GM21515 (cell line): ENCODE measurements at regions not wholly inside any gene's neighbourhood (a gene's known extent, or its start where the extent isn't known, plus 50 kb on each side); places are given as distances from the start of the nearest gene placed in this dataset.

Source experiments
- ATAC-seq: cut with Tn5 transposase; IDR thresholded peaks from one replicate; pipeline ENCODE4 v1.9.1; 2021; ENCODE audit not compliant: unreplicated experiment

- ATAC-seq = peak; percentile 83
Observed at GRCh38 chr14:95442633-95443021, 73.8 kb downstream of the SYNE3 start.

DNA sequence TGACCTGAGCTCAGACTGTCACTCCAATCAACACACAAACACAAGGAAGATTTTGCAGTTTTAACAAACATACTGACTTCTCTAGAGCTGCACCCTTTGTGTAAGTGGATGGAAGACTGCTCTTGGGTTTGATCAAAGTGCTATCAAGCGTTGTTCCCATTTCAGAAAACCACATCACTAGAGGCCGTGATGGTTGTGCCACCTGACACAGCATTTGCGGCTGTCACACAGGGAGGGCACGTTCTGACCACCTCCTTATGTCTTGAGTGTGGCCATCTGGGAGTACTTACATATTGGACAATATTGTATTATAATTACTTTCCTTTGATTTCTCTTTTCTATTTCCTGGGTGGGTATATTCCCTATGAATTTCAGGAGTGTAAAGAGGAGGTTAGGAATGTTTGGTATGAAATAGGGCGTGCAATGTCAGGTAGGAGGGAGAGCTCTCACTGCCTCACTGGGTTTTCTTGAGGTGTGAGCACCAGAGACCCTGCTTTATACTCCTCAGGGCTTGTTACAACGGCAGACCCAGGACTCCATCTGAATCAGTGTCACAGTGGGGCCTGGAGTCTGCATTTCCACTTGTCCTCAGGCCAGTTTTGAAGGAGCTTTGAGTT is 74.3 kb downstream of the SYNE3 start:
- no peak for ATAC-seq

GRCh38 chr14:95440951-95441350 is 75.5 kb downstream of the SYNE3 start:
- ATAC-seq = no peak

DNA sequence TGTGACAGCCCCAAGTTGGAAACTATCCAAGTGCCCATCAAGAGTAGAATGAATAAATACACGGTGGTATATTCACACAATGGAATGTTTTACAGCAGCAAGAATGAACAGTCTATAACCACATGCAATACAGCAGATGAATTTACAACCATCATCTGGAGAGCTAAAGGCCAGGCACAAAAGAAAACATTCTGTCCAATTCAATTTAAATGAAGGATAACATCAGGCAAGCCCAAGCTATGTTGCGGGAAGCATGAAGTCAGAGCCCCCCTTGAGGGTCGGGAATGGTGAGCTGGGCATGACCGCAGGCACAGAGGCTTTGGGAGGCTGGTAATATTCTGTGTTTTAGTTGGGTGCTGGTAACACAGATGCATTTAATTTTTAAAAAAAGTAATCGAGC is 76.0 kb downstream of the SYNE3 start:
- no peak for ATAC-seq

- no peak for ATAC-seq
Observed at GRCh38 chr14:95439881-95440280, 76.6 kb downstream of the SYNE3 start.

DNA sequence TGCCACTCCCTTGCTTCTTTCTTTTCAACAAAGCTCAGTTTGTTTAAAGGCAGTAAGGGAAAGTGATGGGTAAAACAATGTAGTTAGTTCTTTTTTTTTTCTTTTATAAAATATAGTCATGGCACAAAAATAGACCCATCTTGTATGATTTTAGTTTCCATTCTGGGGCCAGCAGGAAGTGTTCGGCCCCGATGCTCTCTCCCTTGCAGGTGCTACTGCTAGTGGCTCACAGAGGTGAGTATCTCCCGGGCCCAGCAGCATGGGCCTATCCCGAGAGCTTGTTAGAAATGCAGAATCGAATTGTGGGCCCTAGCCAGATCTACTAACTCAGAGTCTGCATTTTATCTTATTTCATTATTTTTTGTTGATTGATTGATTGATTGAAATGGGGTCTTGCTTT is 78.7 kb downstream of the SYNE3 start:
- ATAC-seq = no peak

DNA sequence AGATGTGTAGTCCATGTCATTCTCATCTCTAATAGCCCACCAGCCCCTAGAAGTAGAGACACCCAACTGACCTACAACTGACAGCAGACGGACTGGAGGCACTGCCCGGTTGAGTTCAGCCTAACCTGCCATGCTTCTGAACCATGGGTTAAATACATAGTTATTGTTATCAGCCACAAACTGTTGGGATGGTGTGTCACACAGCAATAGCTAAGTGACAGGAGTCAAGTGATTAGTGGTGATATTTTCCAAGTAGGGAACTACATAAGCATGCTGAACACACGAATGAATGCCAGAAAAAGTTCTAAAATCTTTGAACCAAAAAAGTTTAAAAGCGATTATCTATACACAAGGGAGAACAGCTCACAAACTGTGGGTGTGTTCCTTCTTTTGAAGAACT is 80.1 kb downstream of the SYNE3 start:
- ATAC-seq = no peak

GRCh38 chr14:95434121-95434520 is 82.3 kb downstream of the SYNE3 start:
- no peak for ATAC-seq

GRCh38 chr14:95433094-95433478 is 83.4 kb downstream of the SYNE3 start:
- ATAC-seq = no peak

GRCh38 chr14:95432144-95433093 is 84.0 kb downstream of the SYNE3 start:
- no peak for ATAC-seq

DNA sequence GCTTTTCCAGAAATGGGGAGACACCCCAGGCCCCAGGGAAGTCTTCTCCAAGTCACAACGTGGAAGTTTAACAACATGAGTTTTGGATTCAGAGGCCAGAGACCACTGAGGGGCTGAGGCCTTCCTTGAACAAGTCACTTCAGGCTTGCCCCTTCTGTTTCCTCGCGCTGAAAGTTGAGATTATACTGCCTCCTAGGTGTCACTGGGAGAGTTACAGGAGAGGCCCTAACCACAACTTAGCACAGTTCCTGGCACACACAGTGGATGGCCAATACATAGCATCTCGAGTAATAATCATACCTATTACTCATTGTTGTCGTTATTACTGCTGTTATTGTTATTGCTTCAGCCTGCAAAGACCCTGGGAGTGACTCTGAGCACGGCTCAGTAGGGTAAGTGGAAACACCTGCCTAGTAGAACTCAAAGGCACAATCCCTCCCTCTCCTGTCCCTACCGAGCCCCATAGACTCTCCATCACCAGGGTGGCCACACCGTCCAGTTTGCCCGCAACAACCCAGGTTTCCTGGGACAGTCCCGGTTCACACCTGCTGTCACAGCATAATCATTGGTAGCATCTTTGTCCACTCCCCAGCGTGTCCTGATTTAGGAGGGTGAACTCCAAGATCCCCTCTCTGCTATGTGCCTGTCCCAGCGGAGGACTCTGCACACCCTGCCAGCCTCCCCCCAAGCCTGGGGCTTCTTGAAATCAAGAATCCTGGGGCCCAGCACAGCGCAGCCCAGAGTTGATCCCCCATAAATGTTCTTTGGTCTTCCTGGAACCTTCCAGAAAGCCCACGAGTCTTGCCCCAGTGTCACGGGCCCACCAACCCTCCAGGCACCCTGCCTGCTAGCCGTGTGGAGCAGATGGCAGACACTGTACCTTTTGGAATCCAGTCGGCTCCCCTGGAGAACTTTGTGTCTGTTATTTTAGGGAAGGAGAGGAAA is 85.0 kb downstream of the SYNE3 start:
- no peak for ATAC-seq

- no peak for ATAC-seq
Observed at GRCh38 chr14:95428557-95428956, 87.9 kb downstream of the SYNE3 start.

GRCh38 chr14:95426116-95426475 is 90.4 kb downstream of the SYNE3 start:
- ATAC-seq = no peak

DNA sequence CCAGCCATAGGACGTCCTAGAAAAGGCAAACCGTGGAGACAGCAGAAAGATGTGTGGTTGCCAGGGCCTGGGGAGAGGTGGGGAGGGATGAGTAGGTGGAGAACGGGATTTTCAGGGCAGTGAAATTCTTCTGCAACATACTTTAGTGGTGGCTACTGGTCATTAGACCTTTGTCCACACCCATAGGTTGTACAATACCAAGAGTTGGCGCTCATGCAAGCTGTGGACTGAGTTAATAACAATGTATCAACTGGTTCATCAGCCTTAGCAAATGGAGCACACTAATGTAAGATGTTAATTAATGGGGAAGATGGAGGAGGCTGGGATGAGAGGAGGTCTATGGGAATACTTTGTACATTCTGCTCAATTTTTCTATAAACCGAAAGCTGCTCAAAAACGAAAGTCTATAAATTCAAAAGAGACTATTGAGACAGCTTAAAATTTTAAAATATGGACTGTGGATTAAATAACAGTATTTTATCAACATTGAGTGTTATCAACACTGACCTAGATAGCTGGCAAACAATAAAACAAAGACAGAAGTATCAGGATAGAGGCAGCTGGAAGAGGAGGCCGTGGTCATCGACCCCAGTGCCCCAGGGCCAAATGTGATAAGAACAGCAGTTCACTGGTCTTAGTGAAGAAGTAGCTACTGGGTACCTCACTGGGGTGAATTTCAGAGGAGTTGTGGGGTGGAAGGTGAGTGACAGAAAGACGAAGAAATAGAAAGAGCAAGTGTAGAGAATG is 90.9 kb downstream of the SYNE3 start:
- ATAC-seq = no peak

DNA sequence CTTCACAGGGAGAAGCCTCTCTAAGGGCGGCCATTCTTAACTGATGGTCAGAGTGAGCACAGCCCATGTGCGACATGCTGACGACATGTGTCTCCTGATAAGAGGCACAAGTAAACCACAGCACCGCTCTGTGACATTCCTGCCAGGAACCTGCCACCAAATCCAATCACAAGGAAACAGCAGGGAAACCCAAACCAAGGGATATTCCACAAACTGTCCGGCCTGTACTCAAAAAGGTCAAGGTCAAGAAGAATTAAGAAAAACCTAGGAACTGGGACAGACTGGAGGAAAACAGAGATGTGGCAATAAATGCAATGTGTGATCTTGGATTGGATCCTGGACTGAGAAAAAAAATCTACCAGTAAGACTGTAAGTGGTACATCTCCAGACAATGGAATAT is 91.9 kb downstream of the SYNE3 start:
- no peak for ATAC-seq

GRCh38 chr14:95421741-95422140 is 94.7 kb downstream of the SYNE3 start:
- no peak for ATAC-seq

- ATAC-seq = no peak
Observed at GRCh38 chr14:95420060-95420459, 96.4 kb downstream of the SYNE3 start.

- no peak for ATAC-seq
Observed at GRCh38 chr14:95419569-95419968, 96.9 kb downstream of the SYNE3 start.

GRCh38 chr14:95418858-95419257 is 97.6 kb downstream of the SYNE3 start:
- ATAC-seq = no peak

- no peak for ATAC-seq
Observed at GRCh38 chr14:95417492-95417891, 97.8 kb upstream of the CLMN start.

DNA sequence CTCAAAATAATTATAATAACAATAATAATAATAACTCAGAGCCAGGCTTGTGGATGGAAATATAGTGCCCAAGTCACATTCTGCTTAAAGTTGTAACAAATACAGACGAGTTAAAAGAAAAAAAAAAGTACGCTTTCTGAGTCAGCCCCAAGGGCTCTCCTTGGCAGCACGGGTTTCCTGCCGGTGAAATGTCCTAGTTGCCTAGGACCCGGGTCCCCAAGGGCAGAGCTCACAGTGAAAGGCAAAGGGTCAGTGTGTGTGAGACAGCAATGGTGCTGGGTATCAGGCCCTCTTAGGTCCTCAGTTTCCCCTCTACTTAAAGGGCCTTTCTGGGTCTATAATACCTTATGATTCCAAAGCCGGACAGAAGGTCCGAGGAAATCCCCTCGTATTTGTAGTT is 96.3 kb upstream of the CLMN start:
- ATAC-seq = no peak
